ENCODE measurements at regions not wholly inside any gene's neighbourhood (a gene's known extent, or its start where the extent isn't known, plus 50 kb on each side); places are given as distances from the start of the nearest gene placed in this dataset.

DNA sequence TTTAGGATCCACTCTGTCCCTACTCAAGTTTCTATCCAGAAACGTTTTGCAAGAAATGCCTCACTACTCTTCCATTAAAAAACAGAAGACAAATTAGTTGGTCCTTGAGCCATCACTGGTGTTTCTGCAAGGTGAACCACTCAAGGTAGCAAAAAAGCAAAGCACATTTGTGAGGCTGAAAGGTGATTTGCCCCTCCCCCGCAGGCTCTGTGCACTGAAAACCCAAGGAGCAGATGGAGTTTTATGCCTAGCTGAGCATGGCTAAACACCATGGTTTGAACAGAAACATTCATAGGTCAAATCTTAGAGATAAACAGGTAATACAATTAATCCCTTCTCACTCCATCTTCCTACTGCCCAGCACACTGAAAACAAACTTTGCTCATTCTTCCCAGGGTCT is 538.2 kb upstream of the CDH5 start:
- TF ChIP-seq, protein P1, sequence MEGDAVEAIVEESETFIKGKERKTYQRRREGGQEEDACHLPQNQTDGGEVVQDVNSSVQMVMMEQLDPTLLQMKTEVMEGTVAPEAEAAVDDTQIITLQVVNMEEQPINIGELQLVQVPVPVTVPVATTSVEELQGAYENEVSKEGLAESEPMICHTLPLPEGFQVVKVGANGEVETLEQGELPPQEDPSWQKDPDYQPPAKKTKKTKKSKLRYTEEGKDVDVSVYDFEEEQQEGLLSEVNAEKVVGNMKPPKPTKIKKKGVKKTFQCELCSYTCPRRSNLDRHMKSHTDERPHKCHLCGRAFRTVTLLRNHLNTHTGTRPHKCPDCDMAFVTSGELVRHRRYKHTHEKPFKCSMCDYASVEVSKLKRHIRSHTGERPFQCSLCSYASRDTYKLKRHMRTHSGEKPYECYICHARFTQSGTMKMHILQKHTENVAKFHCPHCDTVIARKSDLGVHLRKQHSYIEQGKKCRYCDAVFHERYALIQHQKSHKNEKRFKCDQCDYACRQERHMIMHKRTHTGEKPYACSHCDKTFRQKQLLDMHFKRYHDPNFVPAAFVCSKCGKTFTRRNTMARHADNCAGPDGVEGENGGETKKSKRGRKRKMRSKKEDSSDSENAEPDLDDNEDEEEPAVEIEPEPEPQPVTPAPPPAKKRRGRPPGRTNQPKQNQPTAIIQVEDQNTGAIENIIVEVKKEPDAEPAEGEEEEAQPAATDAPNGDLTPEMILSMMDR (IDR thresholded peaks at IDR 0.05; ENCODE audit: control extremely low read depth in 1 of 3, insufficient read depth in 1 of 3, low read depth in 1 of 3, low read length in 3 of 3) = no peak
- TF ChIP-seq MAFK (IDR thresholded peaks at IDR 0.05; ENCODE audit: low read depth, low read length) (no peak), BCL11A (IDR thresholded peaks at IDR 0.05; ENCODE audit: low read depth in 2 of 2, low read length in 2 of 2) (no peak), SP2 (IDR thresholded peaks at IDR 0.05; ENCODE audit: low read length) (no peak), SUZ12 (IDR thresholded peaks at IDR 0.05; ENCODE audit: low read length) (no peak), POLR2AphosphoS5 (IDR thresholded peaks at IDR 0.05; ENCODE audit: low read depth, low read length) (no peak), TBP (IDR thresholded peaks at IDR 0.05; ENCODE audit: low read depth, low read length) (no peak), POLR2A (IDR thresholded peaks at IDR 0.05; ENCODE audit: control extremely low read depth in 1 of 2, low read depth in 2 of 2, low read length in 2 of 2) (no peak), JUN (IDR thresholded peaks at IDR 0.05; ENCODE audit: low read depth, low read length) (no peak), PHF8 (conservative IDR thresholded peaks at IDR 0.05; ENCODE audit: low read depth, low read length) (no peak), CBX5 (IDR thresholded peaks at IDR 0.05; ENCODE audit: low read depth, low read length) (no peak)
- TF ChIP-seq, protein P2, sequence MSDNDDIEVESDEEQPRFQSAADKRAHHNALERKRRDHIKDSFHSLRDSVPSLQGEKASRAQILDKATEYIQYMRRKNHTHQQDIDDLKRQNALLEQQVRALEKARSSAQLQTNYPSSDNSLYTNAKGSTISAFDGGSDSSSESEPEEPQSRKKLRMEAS (IDR thresholded peaks at IDR 0.05) = no peak
- TF ChIP-seq, protein P3, sequence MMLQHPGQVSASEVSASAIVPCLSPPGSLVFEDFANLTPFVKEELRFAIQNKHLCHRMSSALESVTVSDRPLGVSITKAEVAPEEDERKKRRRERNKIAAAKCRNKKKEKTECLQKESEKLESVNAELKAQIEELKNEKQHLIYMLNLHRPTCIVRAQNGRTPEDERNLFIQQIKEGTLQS (IDR thresholded peaks at IDR 0.05; ENCODE audit: insufficient read depth, low read depth, low read length) = no peak

Measured in H1 (cell line).